H9 (cell line): ENCODE measurements at regions not wholly inside any gene's neighbourhood (a gene's known extent, or its start where the extent isn't known, plus 50 kb on each side); places are given as distances from the start of the nearest gene placed in this dataset.

Experiments used
- DNase-seq: peaks from one replicate; pipeline ENCODE4 v3.0.0-alpha.2; 2017
- H2AFZ ChIP-seq: one replicate; pipeline ENCODE4 v1.6.1; 2013; ENCODE audit warnings: mild to moderate bottlenecking, low read length, control low read depth, moderate library complexity
- H2AK5ac ChIP-seq: 2 replicates; pipeline ENCODE4 v1.6.1; 2013; ENCODE audit warnings: low read length, control low read depth, mixed read lengths; ENCODE audit not compliant: insufficient read length
- H2BK120ac ChIP-seq: one replicate; pipeline ENCODE4 v1.6.1; 2013; ENCODE audit warnings: low read depth, mild to moderate bottlenecking, low read length, control low read depth, inconsistent platforms; ENCODE audit not compliant: poor library complexity, severe bottlenecking
- H2BK12ac ChIP-seq: 2 replicates; pipeline ENCODE4 v1.6.1; 2013; ENCODE audit warnings: low read length, control low read depth, mixed read lengths, low read depth; ENCODE audit not compliant: insufficient read length
- H2BK15ac ChIP-seq: 2 replicates; pipeline ENCODE4 v1.6.1; 2013; ENCODE audit warnings: low read depth, low read length, control low read depth
- H2BK20ac ChIP-seq: one replicate; pipeline ENCODE4 v1.6.1; 2013; ENCODE audit warnings: low read depth, mild to moderate bottlenecking, low read length, control low read depth, inconsistent platforms; ENCODE audit not compliant: poor library complexity, severe bottlenecking
- H2BK5ac ChIP-seq: 2 replicates; pipeline ENCODE4 v1.6.1; 2013; ENCODE audit warnings: low read length, control low read depth, mixed read lengths; ENCODE audit not compliant: insufficient read length
- H3K14ac ChIP-seq: 2 replicates; pipeline ENCODE4 v1.6.1; 2013; ENCODE audit warnings: low read length, control low read depth; ENCODE audit not compliant: insufficient read depth
- H3K18ac ChIP-seq: 2 replicates; pipeline ENCODE4 v1.6.1; 2013; ENCODE audit warnings: low read depth, mild to moderate bottlenecking, mixed read lengths, low read length, control low read depth; ENCODE audit not compliant: insufficient read length
- H3K23ac ChIP-seq: 2 replicates; pipeline ENCODE4 v1.6.1; 2013; ENCODE audit warnings: low read length, control low read depth, mixed read lengths, low read depth; ENCODE audit not compliant: insufficient read length
- H3K23me2 ChIP-seq: 2 replicates; pipeline ENCODE4 v1.6.1; 2013; ENCODE audit warnings: low read depth, mild to moderate bottlenecking, mixed read lengths, low read length, control low read depth; ENCODE audit not compliant: insufficient read length, poor library complexity, severe bottlenecking
- H3K27ac ChIP-seq: 2 replicates; pipeline ENCODE4 v1.5.1; 2013; ENCODE audit warnings: low read length, control low read depth, mixed read lengths, low read depth; ENCODE audit not compliant: insufficient read length
- H3K27me3 ChIP-seq: 2 replicates; pipeline ENCODE4 v1.6.1; 2013; ENCODE audit warnings: low read length, control low read depth, inconsistent platforms; ENCODE audit not compliant: insufficient read depth
- H3K4ac ChIP-seq: 2 replicates; pipeline ENCODE4 v1.6.1; 2013; ENCODE audit warnings: low read depth, mild to moderate bottlenecking, control low read depth, inconsistent platforms, low read length, moderate library complexity
- H3K4me1 ChIP-seq: 2 replicates; pipeline ENCODE4 v1.6.1; 2013; ENCODE audit warnings: low read length, control low read depth, inconsistent platforms; ENCODE audit not compliant: insufficient read depth
- H3K4me2 ChIP-seq: 2 replicates; pipeline ENCODE4 v1.6.1; 2013; ENCODE audit warnings: low read length, control low read depth, mixed read lengths; ENCODE audit not compliant: insufficient read length, insufficient read depth
- H3K56ac ChIP-seq: 2 replicates; pipeline ENCODE4 v1.6.1; 2013; ENCODE audit warnings: low read depth, mild to moderate bottlenecking, mixed read lengths, low read length, control low read depth; ENCODE audit not compliant: insufficient read length
- H3K79me1 ChIP-seq: 2 replicates; pipeline ENCODE4 v1.6.1; 2013; ENCODE audit warnings: low read depth, mild to moderate bottlenecking, moderate library complexity, low read length, control low read depth, inconsistent platforms; ENCODE audit not compliant: insufficient read depth, poor library complexity, severe bottlenecking
- H3K79me2 ChIP-seq: 2 replicates; pipeline ENCODE4 v1.6.1; 2013; ENCODE audit warnings: low read length, control low read depth, inconsistent platforms; ENCODE audit not compliant: insufficient read depth
- H3K9ac ChIP-seq: 2 replicates; pipeline ENCODE4 v1.6.1; 2013; ENCODE audit warnings: low read length, control low read depth, mixed read lengths; ENCODE audit not compliant: insufficient read length; ENCODE audit errors: extremely low read depth
- H3K9me3 ChIP-seq: one replicate; pipeline ENCODE4 v1.6.1; 2013; ENCODE audit warnings: low read depth, low read length, inconsistent platforms; ENCODE audit not compliant: control insufficient read depth
- H3T11ph ChIP-seq: one replicate; pipeline ENCODE4 v1.6.1; 2013; ENCODE audit warnings: mild to moderate bottlenecking, low read length, control low read depth, inconsistent platforms
- H4K20me1 ChIP-seq: one replicate; pipeline ENCODE4 v1.6.1; 2013; ENCODE audit not compliant: control insufficient read depth, insufficient read length, insufficient read depth
- H4K5ac ChIP-seq: 2 replicates; pipeline ENCODE4 v1.6.1; 2013; ENCODE audit warnings: low read depth, mild to moderate bottlenecking, mixed read lengths, low read length, control low read depth; ENCODE audit not compliant: insufficient read length
- H4K8ac ChIP-seq: replicated peaks from 2 replicates; pipeline ENCODE4 v1.6.1; 2013; ENCODE audit warnings: low read length, control low read depth, mixed read lengths, low read depth; ENCODE audit not compliant: insufficient read length
- H4K91ac ChIP-seq: 2 replicates; pipeline ENCODE4 v1.6.1; 2013; ENCODE audit warnings: low read depth, mild to moderate bottlenecking, moderate library complexity, mixed read lengths, low read length, control low read depth; ENCODE audit not compliant: insufficient read length
- H3K27ac Mint-ChIP-seq, 3 experiments: 2 replicates in 2 of 3; 3 replicates in 1 of 3; pipeline ENCODE4 v1.8.0; 2020 to 2021; ENCODE audit warnings: mixed read lengths in 3 of 3, mild to moderate bottlenecking in 1 of 3, moderate library complexity in 1 of 3
- H3K27me3 Mint-ChIP-seq: 2 replicates; pipeline ENCODE4 v1.8.0; 2021; ENCODE audit warnings: low read depth, mild to moderate bottlenecking, moderate library complexity, mixed read lengths
- H3K36me3 Mint-ChIP-seq, 3 experiments: 2 replicates in 2 of 3; 3 replicates in 1 of 3; pipeline ENCODE4 v1.8.0; 2020 to 2021; ENCODE audit warnings: low read depth in 3 of 3, mixed read lengths in 3 of 3; ENCODE audit not compliant: insufficient read depth in 1 of 3
- H3K4me1 Mint-ChIP-seq, 2 experiments: 2 replicates each; pipeline ENCODE4 v1.8.0; 2020; ENCODE audit warnings: mixed read lengths in 2 of 2
- H3K4me3 Mint-ChIP-seq, 2 experiments: 2 replicates in 1 of 2; 3 replicates in 1 of 2; pipeline ENCODE4 v1.8.0; 2020 to 2021; ENCODE audit warnings: mild to moderate bottlenecking in 2 of 2, mixed read lengths in 2 of 2, moderate library complexity in 1 of 2
- H3K9me3 Mint-ChIP-seq, 2 experiments: 2 replicates in 1 of 2; 3 replicates in 1 of 2; pipeline ENCODE4 v1.8.0; 2020; ENCODE audit warnings: mild to moderate bottlenecking in 2 of 2, mixed read lengths in 2 of 2, moderate library complexity in 1 of 2
- WGBS: extraction: QIAGEN DNeasy Blood & Tissue Kit; methylation state at CpG from one replicate; pipeline ENCODE4 v1.1.7; 2013; ENCODE audit warnings: missing lambda C conversion rate, low lambda C conversion rate, mixed read lengths; ENCODE audit not compliant: insufficient read length; ENCODE audit errors: extremely low coverage; 5-methylcytosine and 5-hydroxymethylcytosine counted together
- TF ChIP-seq, protein P1 (sequence below): fragments of 200-600 bp; sonication (generic); conservative IDR thresholded peaks from 3 replicates; pipeline ENCODE4 v1.8.0; 2021; ENCODE audit warnings: antibody characterized with exemption, mild to moderate bottlenecking

GRCh38 chr1:80413969-80414368 is 1386.8 kb upstream of the ADGRL2 start:
- no peaks in the 10 kb centered on the region for H3K9me3 ChIP-seq
- H2BK15ac ChIP-seq: no peak overlapping the region
- no peaks in the 10 kb centered on the region for H3K27me3 ChIP-seq
- no peak overlapping the region for H2AFZ ChIP-seq
- H3K27me3 Mint-ChIP-seq: no peaks in the 10 kb centered on the region
- no peak overlapping the region for H3K23ac ChIP-seq
- no peaks in the 10 kb centered on the region for H3K36me3 Mint-ChIP-seq
- H4K91ac ChIP-seq: no peak overlapping the region
- H3K79me2 ChIP-seq: no peaks in the 10 kb centered on the region
- H2BK120ac ChIP-seq: no peak overlapping the region
- H3T11ph ChIP-seq: no peak overlapping the region
- no peak overlapping the region for H3K27ac ChIP-seq
- no peak overlapping the region for H4K5ac ChIP-seq
- no peak overlapping the region for H3K18ac ChIP-seq
- no peaks in the 10 kb centered on the region; a peak in 1 of 5 replicates for H3K9me3 Mint-ChIP-seq
- H3K4me3 Mint-ChIP-seq: no peak overlapping the region
- H4K8ac ChIP-seq: no peak overlapping the region
- no peaks in the 10 kb centered on the region for H3K4me1 ChIP-seq
- H3K56ac ChIP-seq: no peak overlapping the region
- WGBS: no CpG with 5 or more reads among the region's 1 CpG
- no peak overlapping the region for H2BK5ac ChIP-seq
- H3K14ac ChIP-seq: no peak overlapping the region
- no peak overlapping the region for H2AK5ac ChIP-seq
- DNase-seq: no peak
- no peaks in the 10 kb centered on the region for H3K79me1 ChIP-seq
- no peaks in the 10 kb centered on the region for H4K20me1 ChIP-seq
- no peak overlapping the region for H3K4ac ChIP-seq
- H2BK12ac ChIP-seq: no peak overlapping the region
- H3K27ac Mint-ChIP-seq: no peak overlapping the region
- no peak overlapping the region for H2BK20ac ChIP-seq
- no peak overlapping the region for H3K9ac ChIP-seq
- H3K23me2 ChIP-seq: no peaks in the 10 kb centered on the region
- H3K4me2 ChIP-seq: no peak overlapping the region
- no peaks in the 10 kb centered on the region for H3K4me1 Mint-ChIP-seq
- TF ChIP-seq, protein P1, sequence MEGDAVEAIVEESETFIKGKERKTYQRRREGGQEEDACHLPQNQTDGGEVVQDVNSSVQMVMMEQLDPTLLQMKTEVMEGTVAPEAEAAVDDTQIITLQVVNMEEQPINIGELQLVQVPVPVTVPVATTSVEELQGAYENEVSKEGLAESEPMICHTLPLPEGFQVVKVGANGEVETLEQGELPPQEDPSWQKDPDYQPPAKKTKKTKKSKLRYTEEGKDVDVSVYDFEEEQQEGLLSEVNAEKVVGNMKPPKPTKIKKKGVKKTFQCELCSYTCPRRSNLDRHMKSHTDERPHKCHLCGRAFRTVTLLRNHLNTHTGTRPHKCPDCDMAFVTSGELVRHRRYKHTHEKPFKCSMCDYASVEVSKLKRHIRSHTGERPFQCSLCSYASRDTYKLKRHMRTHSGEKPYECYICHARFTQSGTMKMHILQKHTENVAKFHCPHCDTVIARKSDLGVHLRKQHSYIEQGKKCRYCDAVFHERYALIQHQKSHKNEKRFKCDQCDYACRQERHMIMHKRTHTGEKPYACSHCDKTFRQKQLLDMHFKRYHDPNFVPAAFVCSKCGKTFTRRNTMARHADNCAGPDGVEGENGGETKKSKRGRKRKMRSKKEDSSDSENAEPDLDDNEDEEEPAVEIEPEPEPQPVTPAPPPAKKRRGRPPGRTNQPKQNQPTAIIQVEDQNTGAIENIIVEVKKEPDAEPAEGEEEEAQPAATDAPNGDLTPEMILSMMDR: no peak
